HepG2 (cell line): ENCODE measurements at regions not wholly inside any gene's neighbourhood (a gene's known extent, or its start where the extent isn't known, plus 50 kb on each side); places are given as distances from the start of the nearest gene placed in this dataset.

Experiments
- ATAC-seq: fragments of 200-7000 bp; cut with Tn5 transposase; 3 replicates; pipeline ENCODE4 v1.9.1; 2020; ENCODE audit warnings: mild to moderate bottlenecking, moderate library complexity
- BruUV-seq: library from RNA; stranded (reverse); fragments of 400-500 nt; replicated peaks from 2 replicates; lab custom pipeline; 2021; lab: Mats Ljungman, UMichigan
- CTCF ChIA-PET: fragments of 300-600 bp; formaldehyde crosslinking; extraction: SDS; loops from one replicate; lab custom pipeline; 2021; ENCODE audit warnings: low total read pairs, inconsistent platforms, low intra/inter-chr PET ratio; lab: Yijun Ruan, JAX
- POLR2A ChIA-PET: fragments of 350-600 bp; sonication (Branson Sonifier 250); formaldehyde crosslinking; loops from one replicate; lab custom pipeline; 2020; ENCODE audit warnings: antibody characterized with exemption, inconsistent platforms; lab: Yijun Ruan, JAX
- DNase-seq: peaks from one replicate; pipeline ENCODE4 v3.0.0-alpha.2; 2015; ENCODE audit warnings: low spot score
- FAIRE-seq: peaks from 3 replicates; lab custom pipeline; 2011; peaks lifted over from hg19 to GRCh38; lab: Jason Lieb, UNC
- H2AFZ ChIP-seq: one replicate; pipeline ENCODE4 v1.6.1; 2011; ENCODE audit warnings: low read length, inconsistent platforms
- H3K27ac ChIP-seq: fragments of 300-600 bp; 3 replicates; pipeline ENCODE4 v1.8.0; 2011; ENCODE audit warnings: mixed run types, mild to moderate bottlenecking, mixed read lengths, low read length, inconsistent platforms; ENCODE audit not compliant: insufficient read depth; ENCODE audit errors: extremely low read length
- H3K27me3 ChIP-seq, 2 experiments: fragments of 200-600 bp in 1 of 2; 2 replicates in 1 of 2; 3 replicates in 1 of 2; pipeline versions ENCODE4 v1.6.0 to v1.8.0; 2011; ENCODE audit warnings: low read length in 2 of 2, mild to moderate bottlenecking in 2 of 2, moderate library complexity in 2 of 2, inconsistent platforms in 1 of 2; ENCODE audit not compliant: insufficient read depth in 2 of 2, control insufficient read depth in 1 of 2
- H3K36me3 ChIP-seq, 2 experiments: fragments of 200-600 bp in 1 of 2; replicated peaks in 1 of 2; 2 replicates in 1 of 2; 3 replicates in 1 of 2; pipeline versions ENCODE4 v1.5.1 to v1.8.0; 2011; ENCODE audit warnings: low read length in 2 of 2, inconsistent platforms in 1 of 2; ENCODE audit not compliant: insufficient read depth in 2 of 2, control insufficient read depth in 1 of 2
- H3K4me1 ChIP-seq: 2 replicates; pipeline ENCODE4 v1.5.1; 2012; ENCODE audit warnings: low read length, inconsistent platforms; ENCODE audit not compliant: insufficient read depth
- H3K4me2 ChIP-seq: 2 replicates; pipeline ENCODE4 v1.6.0; 2011; ENCODE audit warnings: low read depth, low read length, inconsistent platforms
- H3K4me3 ChIP-seq, 3 experiments: fragments of 200-600 bp in 1 of 3; sonication (generic), shearing (Covaris generic) in 1 of 3; replicated peaks in 1 of 3; 2 replicates each; pipeline ENCODE4 v1.5.1; 2011 to 2016; ENCODE audit warnings: low read length in 3 of 3, inconsistent platforms in 2 of 3, low read depth in 2 of 3, mild to moderate bottlenecking in 2 of 3, control low read depth in 1 of 3, mixed read lengths in 1 of 3; ENCODE audit not compliant: insufficient read depth in 1 of 3
- H3K79me2 ChIP-seq: one replicate; pipeline ENCODE4 v1.6.1; 2011; ENCODE audit warnings: low read length, inconsistent platforms; ENCODE audit not compliant: insufficient read depth
- H3K9ac ChIP-seq: 2 replicates; pipeline ENCODE4 v1.6.0; 2011; ENCODE audit warnings: mild to moderate bottlenecking, low read depth, low read length, inconsistent platforms; ENCODE audit not compliant: insufficient read depth
- H3K9me3 ChIP-seq: 2 replicates; pipeline ENCODE4 v1.5.1; 2012; ENCODE audit warnings: mild to moderate bottlenecking, low read length
- H4K20me1 ChIP-seq: 2 replicates; pipeline ENCODE4 v1.6.0; 2011; ENCODE audit warnings: inconsistent platforms, mild to moderate bottlenecking, low read length, moderate library complexity; ENCODE audit not compliant: insufficient read depth
- GLI4 ChIP-seq: sonication (generic); formaldehyde crosslinking; IDR thresholded peaks from 2 replicates; pipeline ENCODE4 v1.5.1; 2020; ENCODE audit warnings: missing genetic modification reagents, mild to moderate bottlenecking, moderate library complexity, borderline replicate concordance
- PHF8 ChIP-seq: sonication (generic); formaldehyde crosslinking; IDR thresholded peaks from 2 replicates; pipeline ENCODE4 v1.5.0; 2020; ENCODE audit warnings: missing genetic modification reagents
- RAD21 ChIP-seq: fragments of 450-650 bp; formaldehyde crosslinking; IDR thresholded peaks from 2 replicates; pipeline ENCODE4 v1.5.0; 2020; ENCODE audit warnings: mild to moderate bottlenecking
- RBFOX2 ChIP-seq: fragments of 200-400 bp; formaldehyde crosslinking; IDR thresholded peaks from 2 replicates; pipeline ENCODE4 v1.6.1; 2017; ENCODE audit warnings: low read depth, mild to moderate bottlenecking, low read length
- TFDP1 ChIP-seq: IDR thresholded peaks from 2 replicates; pipeline ENCODE4 v1.6.1; 2016; ENCODE audit warnings: missing compliant biosample characterization, missing genetic modification reagents, borderline replicate concordance
- ZBTB10 ChIP-seq: sonication (generic); formaldehyde crosslinking; IDR thresholded peaks from 2 replicates; pipeline ENCODE4 v1.4.0; 2020; ENCODE audit warnings: missing genetic modification reagents, borderline replicate concordance
- ZFP36L1 ChIP-seq: sonication (generic); formaldehyde crosslinking; IDR thresholded peaks from 2 replicates; pipeline ENCODE4 v1.8.0; 2022; ENCODE audit warnings: mild to moderate bottlenecking, missing genetic modification reagents, moderate library complexity
- ZNF205 ChIP-seq: IDR thresholded peaks from 2 replicates; pipeline ENCODE4 v1.6.1; 2018; ENCODE audit warnings: missing biosample characterization, missing genetic modification reagents
- ZNF260 ChIP-seq: sonication (generic); formaldehyde crosslinking; IDR thresholded peaks from 2 replicates; pipeline ENCODE4 v1.4.0; 2020; ENCODE audit warnings: missing genetic modification reagents, low read depth, mild to moderate bottlenecking, borderline replicate concordance
- ZNF331 ChIP-seq: sonication (generic); formaldehyde crosslinking; IDR thresholded peaks from 2 replicates; pipeline ENCODE4 v1.4.0; 2020; ENCODE audit warnings: missing genetic modification reagents
- WGBS: methylation state at CpG from one replicate; pipeline ENCODE4 v1.1.6; 2017; ENCODE audit warnings: low lambda C conversion rate; 5-methylcytosine and 5-hydroxymethylcytosine counted together
- in situ Hi-C: cut with HindIII; loops from 2 replicates; pipeline ENCODE4 v1.10.0; 2017; ENCODE audit warnings: low pct_unique_long_range_greater_than_20kb; ENCODE audit not compliant: extremely low pct_ligation_motif_present
- intact Hi-C: fragments of 100-400 bp; cut with micrococcal nuclease; formaldehyde crosslinking; loops from one replicate; pipeline ENCODE4 v1.10.0; 2022; ENCODE audit not compliant: unreplicated experiment
- TF ChIP-seq, protein P1 (sequence below): sonication (generic); formaldehyde crosslinking; IDR thresholded peaks from 2 replicates; pipeline ENCODE4 v1.5.0; 2020; ENCODE audit warnings: missing genetic modification reagents, mild to moderate bottlenecking, borderline replicate concordance
- TF ChIP-seq, protein P2 (sequence below): sonication (generic); formaldehyde crosslinking; IDR thresholded peaks from 2 replicates; pipeline ENCODE4 v1.8.1; 2023; ENCODE audit warnings: mild to moderate bottlenecking, moderate library complexity, missing genetic modification reagents
- TF ChIP-seq, protein P3 (sequence below): sonication (generic); formaldehyde crosslinking; IDR thresholded peaks from 2 replicates; pipeline ENCODE4 v1.4.0; 2020; ENCODE audit warnings: missing genetic modification reagents

GRCh38 chr7:145735061-145735460 is 381.5 kb upstream of the CNTNAP2 start:
- Histone ChIP-seq H3K36me3 (no peaks in the 10 kb centered on the region), H4K20me1 (no peaks in the 10 kb centered on the region), H3K79me2 (no peaks in the 10 kb centered on the region), H3K4me1 (no peaks in the 10 kb centered on the region), H3K9me3 (peaks cover 91% of the 10 kb centered on the region), H3K27ac (no peak overlapping the region), H3K9ac (no peak overlapping the region), H3K4me2 (no peak overlapping the region), H2AFZ (no peak overlapping the region), H3K4me3 (no peak overlapping the region), H3K27me3 (no peaks in the 10 kb centered on the region)
- TF ChIP-seq, protein P1, sequence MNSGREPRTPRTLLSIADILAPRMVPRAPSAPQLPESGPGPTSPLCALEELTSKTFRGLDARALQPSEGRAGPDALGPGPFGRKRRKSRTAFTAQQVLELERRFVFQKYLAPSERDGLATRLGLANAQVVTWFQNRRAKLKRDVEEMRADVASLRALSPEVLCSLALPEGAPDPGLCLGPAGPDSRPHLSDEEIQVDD (CRISPR knock-in tag), result no peak
- no peak for FAIRE-seq
- no peak for ATAC-seq
- in situ Hi-C loops, result no loop called here
- no TSS peak for BruUV-seq
- DNase-seq, result no peak
- POLR2A ChIA-PET, result no interaction called here
- CTCF ChIA-PET, result no interaction called here
- WGBS, result 27% methylated on average over 3 of the region's 3 CpGs
- intact Hi-C loops, result no loop called here

- Histone ChIP-seq H3K36me3 (no peaks in the 10 kb centered on the region), H3K9ac (no peak overlapping the region), H3K4me2 (no peak overlapping the region), H3K27me3 (no peaks in the 10 kb centered on the region), H3K27ac (no peak overlapping the region), H3K4me3 (no peak overlapping the region), H3K79me2 (no peaks in the 10 kb centered on the region), H2AFZ (no peak overlapping the region), H3K9me3 (peaks cover 91% of the 10 kb centered on the region), H3K4me1 (no peaks in the 10 kb centered on the region), H4K20me1 (no peaks in the 10 kb centered on the region)
- POLR2A ChIA-PET, result no interaction called here
- TF ChIP-seq PHF8 (CRISPR knock-in tag), result no peak
- no peak for TF ChIP-seq ZFP36L1 (CRISPR knock-in tag)
- no peak for TF ChIP-seq ZNF205 (CRISPR knock-in tag)
- TF ChIP-seq, protein P2, sequence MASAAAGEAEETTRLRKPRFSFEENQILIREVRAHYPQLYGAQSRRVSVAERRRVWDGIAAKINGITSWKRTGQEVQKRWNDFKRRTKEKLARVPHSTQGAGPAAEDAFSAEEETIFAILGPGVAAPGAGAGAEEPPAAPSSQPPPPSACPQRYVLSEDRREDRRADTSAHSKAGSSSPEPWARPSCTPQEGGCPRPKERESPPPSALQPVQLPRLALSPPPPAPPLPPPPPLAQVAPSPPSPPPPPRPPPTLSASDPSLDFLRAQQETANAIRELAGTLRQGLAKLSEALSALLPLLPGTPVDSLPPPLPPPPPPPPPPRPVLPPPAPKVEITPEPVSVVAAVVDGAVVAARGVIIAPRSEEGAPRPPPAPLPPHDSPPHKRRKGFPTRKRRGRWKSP (CRISPR knock-in tag), result no peak
- TF ChIP-seq GLI4, result no peak
- no peak for TF ChIP-seq ZNF260 (CRISPR knock-in tag)
- TF ChIP-seq ZNF331 (CRISPR knock-in tag), result no peak
- no peak for TF ChIP-seq RAD21 (CRISPR knock-in tag)
- TF ChIP-seq TFDP1 (CRISPR knock-in tag), result no peak
- no peak for TF ChIP-seq ZBTB10
- TF ChIP-seq RBFOX2, result no peak
- TF ChIP-seq, protein P3, sequence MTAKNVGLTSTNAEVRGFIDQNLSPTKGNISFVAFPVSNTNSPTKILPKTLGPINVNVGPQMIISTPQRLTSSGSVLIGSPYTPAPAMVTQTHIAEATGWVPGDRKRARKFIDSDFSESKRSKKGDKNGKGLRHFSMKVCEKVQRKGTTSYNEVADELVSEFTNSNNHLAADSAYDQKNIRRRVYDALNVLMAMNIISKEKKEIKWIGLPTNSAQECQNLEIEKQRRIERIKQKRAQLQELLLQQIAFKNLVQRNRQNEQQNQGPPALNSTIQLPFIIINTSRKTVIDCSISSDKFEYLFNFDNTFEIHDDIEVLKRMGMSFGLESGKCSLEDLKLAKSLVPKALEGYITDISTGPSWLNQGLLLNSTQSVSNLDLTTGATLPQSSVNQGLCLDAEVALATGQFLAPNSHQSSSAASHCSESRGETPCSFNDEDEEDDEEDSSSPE, result no peak
- WGBS, result 0% methylated on average over 2 of the region's 2 CpGs
- in situ Hi-C loops (no loop called here), intact Hi-C loops (no loop called here)
- no TSS peak for BruUV-seq
- CTCF ChIA-PET, result no interaction called here
- ATAC-seq (no peak), FAIRE-seq (no peak), DNase-seq (no peak)
Observed at GRCh38 chr7:145732521-145732920, 384.1 kb upstream of the CNTNAP2 start.
